ENCODE measurements at regions not wholly inside any gene's neighbourhood (a gene's known extent, or its start where the extent isn't known, plus 50 kb on each side); places are given as distances from the start of the nearest gene placed in this dataset.

DNA sequence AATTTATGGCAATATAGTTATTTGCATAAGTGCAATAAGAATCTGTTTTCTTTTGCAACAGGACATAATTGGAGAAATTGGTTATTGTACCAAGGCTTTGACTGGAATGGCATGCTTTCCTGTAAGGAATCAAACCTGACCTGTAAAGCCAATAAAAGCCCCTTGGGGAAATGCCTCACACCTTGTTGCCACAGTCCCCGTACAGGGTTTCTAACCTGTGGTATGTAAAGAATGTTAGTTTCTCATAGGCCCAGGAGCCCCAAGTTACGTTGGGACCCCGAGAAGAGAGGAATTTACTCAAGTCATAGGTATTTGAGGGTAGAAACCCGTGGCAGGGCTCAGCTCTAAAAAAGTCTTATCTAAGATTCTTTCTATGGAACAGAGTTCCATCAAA is 441.4 kb downstream of the IGSF11 start:
- 67% methylated on average over 4 of the region's 4 CpGs; no CpG with 5 or more reads in 1 of the 2 experiments for WGBS, 2 experiments (ENCODE audit: extremely low coverage in 1 of 2, insufficient coverage in 1 of 2, insufficient read length in 1 of 2, insufficient replicate concordance in 2 of 2, low coverage in 1 of 2, low lambda C conversion rate in 2 of 2, missing lambda C conversion rate in 1 of 2)
- Histone ChIP-seq H3K4me2 (ENCODE audit: insufficient read depth in 1 of 2, low read depth in 2 of 2, low read length in 2 of 2) (no peak overlapping the region), H3K23ac (ENCODE audit: insufficient read length) (no peak overlapping the region), H3K4me3 (ENCODE audit: extremely low read depth in 1 of 4, insufficient read depth in 2 of 4, low read depth in 3 of 4, low read length in 4 of 4) (no peak overlapping the region), H3K9ac (replicated peaks in 1 of 4; ENCODE audit: extremely low read depth in 1 of 4, low read depth in 3 of 4, low read length in 3 of 4) (no peak overlapping the region), H4K8ac (ENCODE audit: extremely low read depth, insufficient read depth, low read length) (no peak overlapping the region), H3K18ac (ENCODE audit: extremely low read depth, low read length) (no peak overlapping the region), H3K79me2 (ENCODE audit: control insufficient read depth in 1 of 2, insufficient read depth in 2 of 2, low read length in 2 of 2) (no peaks in the 10 kb centered on the region), H3K79me1 (ENCODE audit: low read depth, low read length) (no peaks in the 10 kb centered on the region), H3K56ac (replicated peaks; ENCODE audit: insufficient read length, low read depth, low read length) (no peak overlapping the region), H2AK5ac (ENCODE audit: low read depth, low read length) (no peak overlapping the region), H3K14ac (ENCODE audit: insufficient read length) (no peak overlapping the region), H2BK120ac (replicated peaks; ENCODE audit: low read depth, low read length) (no peak overlapping the region), H3K4me1 (replicated peaks in 1 of 4; ENCODE audit: control insufficient read depth in 3 of 4, insufficient read depth in 4 of 4, low read length in 3 of 4) (no peaks in the 10 kb centered on the region), H3K23me2 (ENCODE audit: low read depth, low read length) (no peaks in the 10 kb centered on the region), H3K4ac (replicated peaks; ENCODE audit: insufficient read length, low read depth, low read length) (no peak overlapping the region), H4K20me1 (replicated peaks in 1 of 2; ENCODE audit: control insufficient read depth in 1 of 2, insufficient read depth in 2 of 2, low read length in 2 of 2) (no peaks in the 10 kb centered on the region), H3K27ac (ENCODE audit: low read depth, low read length) (no peak overlapping the region), H2BK20ac (ENCODE audit: low read length) (no peak overlapping the region), H3K27me3 (replicated peaks in 1 of 4; ENCODE audit: control insufficient read depth in 3 of 4, extremely low read depth in 1 of 4, insufficient read depth in 3 of 4, low read length in 3 of 4) (no peaks in the 10 kb centered on the region), H3K36me3 (ENCODE audit: control insufficient read depth in 2 of 4, insufficient read depth in 4 of 4, low read length in 3 of 4) (no peaks in the 10 kb centered on the region), H2AFZ (ENCODE audit: low read length) (no peak overlapping the region), H4K91ac (replicated peaks; ENCODE audit: insufficient read length, low read length) (no peak overlapping the region), H4K5ac (ENCODE audit: insufficient read length, low read depth, low read length) (no peak overlapping the region), H3K9me3 (ENCODE audit: insufficient read depth in 2 of 2, low read depth in 1 of 2, low read length in 1 of 2) (peaks cover 13 to 14% of the 10 kb centered on the region in 2 experiments), H2BK15ac (ENCODE audit: low read length) (no peak overlapping the region), H2BK5ac (ENCODE audit: low read depth, low read length) (no peak overlapping the region), H2BK12ac (ENCODE audit: low read depth, low read length) (no peak overlapping the region)
- POLR2A ChIA-PET (ENCODE audit: partially characterized antibody) = no interaction called here
- FAIRE-seq (no peak), DNase-seq (ENCODE audit: low read depth in 1 of 2, low spot score in 2 of 2) (no peak)
- CTCF ChIA-PET (ENCODE audit: partially characterized antibody) = no interaction called here
- TF ChIP-seq NRF1 (IDR thresholded peaks at IDR 0.05; ENCODE audit: low read depth, low read length) (no peak), BACH1 (IDR thresholded peaks at IDR 0.05; ENCODE audit: low read length) (no peak), RFX5 (IDR thresholded peaks at IDR 0.05; ENCODE audit: borderline replicate concordance, low read depth, low read length) (no peak), EP300 (IDR thresholded peaks at IDR 0.05; ENCODE audit: borderline replicate concordance in 1 of 2, low read depth in 2 of 2, low read length in 2 of 2) (no peak), EZH2 (IDR thresholded peaks at IDR 0.05; ENCODE audit: low read depth, low read length, severe bottlenecking) (no peak), KDM1A (IDR thresholded peaks at IDR 0.05; ENCODE audit: borderline replicate concordance, low read length) (no peak), TBP (IDR thresholded peaks at IDR 0.05; ENCODE audit: low read depth, low read length) (no peak), CBX5 (IDR thresholded peaks at IDR 0.05; ENCODE audit: low read depth, low read length) (no peak), TEAD4 (IDR thresholded peaks at IDR 0.05; ENCODE audit: low read depth, low read length) (no peak), GABPA (IDR thresholded peaks at IDR 0.05; ENCODE audit: borderline replicate concordance, insufficient read depth, low read length) (no peak), TAF1 (IDR thresholded peaks at IDR 0.05; ENCODE audit: low read depth, low read length) (no peak), HDAC6 (IDR thresholded peaks at IDR 0.05; ENCODE audit: low read depth, low read length) (no peak), SRF (IDR thresholded peaks at IDR 0.05; ENCODE audit: low read depth, low read length) (no peak), SP1 (IDR thresholded peaks at IDR 0.05; ENCODE audit: low read depth, low read length) (no peak), SIRT6 (IDR thresholded peaks at IDR 0.05; ENCODE audit: low read length) (no peak), CHD1 (IDR thresholded peaks at IDR 0.05; ENCODE audit: low read depth, low read length) (no peak), ZNF274 (IDR thresholded peaks at IDR 0.05; ENCODE audit: borderline replicate concordance, extremely low read depth, low read length) (no peak)
